GM12878 (cell line): ENCODE measurements at regions not wholly inside any gene's neighbourhood (a gene's known extent, or its start where the extent isn't known, plus 50 kb on each side); places are given as distances from the start of the nearest gene placed in this dataset.

Experiments
- ATAC-seq: fragments of 200-7000 bp; cut with Tn5 transposase; 3 replicates; pipeline ENCODE4 v1.9.1; 2020; ENCODE audit warnings: mild to moderate bottlenecking, moderate library complexity
- BruUV-seq: library from RNA; stranded (reverse); fragments of 400-500 nt; replicated peaks from 2 replicates; lab custom pipeline; 2021; lab: Mats Ljungman, UMichigan
- CTCF ChIA-PET: fragments of 300-600 bp; sonication (Branson Sonifier 250); formaldehyde crosslinking; extraction: SDS; loops from one replicate; lab custom pipeline; 2021; ENCODE audit warnings: inconsistent platforms; lab: Yijun Ruan, JAX
- POLR2A ChIA-PET: fragments of 350-600 bp; formaldehyde crosslinking; extraction: SDS; loops from one replicate; lab custom pipeline; 2021; ENCODE audit warnings: inconsistent platforms; lab: Charles Lee
- RAD21 ChIA-PET: fragments of 300-600 bp; sonication (Branson Sonifier 250); formaldehyde crosslinking; loops from one replicate; lab custom pipeline; 2023; ENCODE audit warnings: antibody characterized with exemption; ENCODE audit not compliant: unreplicated experiment; lab: Charles Lee
- SMC1A ChIA-PET: fragments of 300-600 bp; sonication (Branson Sonifier 250); formaldehyde crosslinking; loops from one replicate; lab custom pipeline; 2023; ENCODE audit not compliant: unreplicated experiment, uncharacterized antibody; lab: Charles Lee
- DNase-seq: peaks from one replicate; pipeline ENCODE4 v3.0.0-alpha.2; 2011; ENCODE audit warnings: low read depth, low spot score
- FAIRE-seq: peaks from 3 replicates; lab custom pipeline; 2011; peaks lifted over from hg19 to GRCh38; lab: Jason Lieb, UNC
- H2AFZ ChIP-seq: 2 replicates; pipeline ENCODE4 v1.6.0; 2011; ENCODE audit warnings: low read depth, low read length, control low read depth; ENCODE audit not compliant: control insufficient read depth
- H3K27ac ChIP-seq: 2 replicates; pipeline ENCODE4 v1.5.1; 2011; ENCODE audit warnings: control low read depth; ENCODE audit not compliant: control insufficient read depth, insufficient read depth
- H3K27me3 ChIP-seq, 2 experiments: replicated peaks in 1 of 2; 2 replicates each; pipeline versions ENCODE4 v1.6.0 to v1.6.1; 2011; ENCODE audit warnings: low read length in 1 of 2; ENCODE audit not compliant: control insufficient read depth in 2 of 2, insufficient read depth in 2 of 2
- H3K36me3 ChIP-seq, 2 experiments: 2 replicates each; pipeline ENCODE4 v1.5.1; 2011; ENCODE audit warnings: low read length in 1 of 2; ENCODE audit not compliant: control insufficient read depth in 2 of 2, insufficient read depth in 2 of 2
- H3K4me1 ChIP-seq: 2 replicates; pipeline ENCODE4 v1.6.1; 2011; ENCODE audit warnings: mild to moderate bottlenecking, low read length, moderate library complexity, mixed read lengths; ENCODE audit not compliant: control insufficient read depth, insufficient read depth
- H3K4me2 ChIP-seq: 2 replicates; pipeline ENCODE4 v1.6.0; 2011; ENCODE audit warnings: control low read depth; ENCODE audit not compliant: control insufficient read depth, insufficient read depth
- H3K4me3 ChIP-seq: fragments of 200-600 bp; sonication (generic); 2 replicates; pipeline ENCODE4 v1.5.1; 2016
- H3K79me2 ChIP-seq: 2 replicates; pipeline ENCODE4 v1.6.0; 2011; ENCODE audit warnings: low read length; ENCODE audit not compliant: control insufficient read depth, insufficient read depth
- H3K9ac ChIP-seq: 2 replicates; pipeline ENCODE4 v1.8.0; 2011; ENCODE audit warnings: low read length, control low read depth, mixed read lengths; ENCODE audit not compliant: control insufficient read depth, insufficient read depth
- H3K9me3 ChIP-seq: replicated peaks from 3 replicates; pipeline ENCODE4 v1.5.1; 2011; ENCODE audit warnings: mild to moderate bottlenecking, low read length; ENCODE audit not compliant: control insufficient read depth, insufficient read depth
- H4K20me1 ChIP-seq: 2 replicates; pipeline ENCODE4 v1.6.0; 2011; ENCODE audit not compliant: control insufficient read depth, insufficient read depth
- BMI1 ChIP-seq: fragments of 450-650 bp; IDR thresholded peaks from 2 replicates; pipeline ENCODE4 v1.6.1; 2016; ENCODE audit warnings: mild to moderate bottlenecking, moderate library complexity, borderline replicate concordance
- EZH2 ChIP-seq: IDR thresholded peaks from 2 replicates; pipeline ENCODE4 v1.6.1; 2012; ENCODE audit warnings: low read depth, mild to moderate bottlenecking, control low read depth, inconsistent platforms, low read length, borderline replicate concordance; ENCODE audit not compliant: control insufficient read depth
- KDM1A ChIP-seq: fragments of 200-600 bp; sonication (generic); IDR thresholded peaks from 2 replicates; pipeline ENCODE4 v1.6.1; 2016; ENCODE audit warnings: borderline replicate concordance
- NKRF ChIP-seq: fragments of 450-650 bp; conservative IDR thresholded peaks from 2 replicates; pipeline ENCODE4 v1.6.1; 2017; ENCODE audit warnings: mild to moderate bottlenecking, moderate library complexity
- SMARCA5 ChIP-seq: fragments of 450-650 bp; IDR thresholded peaks from 2 replicates; pipeline ENCODE4 v1.6.1; 2017; ENCODE audit warnings: mild to moderate bottlenecking
- ZNF24 ChIP-seq: fragments of 450-650 bp; IDR thresholded peaks from 2 replicates; pipeline ENCODE4 v1.6.1; 2017; ENCODE audit warnings: antibody characterized with exemption, mild to moderate bottlenecking
- WGBS: methylation state at CpG from one replicate; pipeline ENCODE4 v1.1.6; 2016; ENCODE audit warnings: low lambda C conversion rate; ENCODE audit not compliant: insufficient replicate concordance, insufficient coverage; ENCODE audit errors: missing lambda C conversion rate; 5-methylcytosine and 5-hydroxymethylcytosine counted together
- in situ Hi-C: fragments of 300-500 bp; cut with MboI; formaldehyde crosslinking; loops from 9 replicates; pipeline ENCODE4 v1.14.3; 2018; ENCODE audit warnings: mixed read lengths
- intact Hi-C: fragments of 100-400 bp; cut with micrococcal nuclease; formaldehyde crosslinking; loops from one replicate; pipeline ENCODE4 v1.14.2; 2022; ENCODE audit not compliant: unreplicated experiment
- TF ChIP-seq, protein P1 (sequence below): fragments of 450-650 bp; IDR thresholded peaks from 2 replicates; pipeline ENCODE4 v1.6.1; 2017; ENCODE audit warnings: mild to moderate bottlenecking

GRCh38 chr7:106566196-106566595 is 94.8 kb downstream of the CCDC71L start:
- no peak for ATAC-seq
- WGBS, result 71% methylated on average over 6 of the region's 6 CpGs

More at GRCh38 chr7:106566196-106566595, 94.8 kb downstream of the CCDC71L start:
- H3K9me3 ChIP-seq, result no peaks in the 10 kb centered on the region
- H3K9ac ChIP-seq, result no peak overlapping the region
- ChIA-PET SMC1A (interaction anchor here (1.0 kb wide), 1 partner anchor 23 kb away, joined by 3 read pairs; no protein-coding TSS in a partner anchor), POLR2A (interaction anchor here (0.6 kb wide), 1 partner anchor 77 kb away, joined by 3 read pairs; no protein-coding TSS in a partner anchor), CTCF (no interaction called here), RAD21 (no interaction called here)
- H3K4me2 ChIP-seq, result no peak overlapping the region
- no peaks in the 10 kb centered on the region for H3K27me3 ChIP-seq
- no peak overlapping the region for H3K27ac ChIP-seq
- H3K36me3 ChIP-seq, result no peaks in the 10 kb centered on the region
- H3K79me2 ChIP-seq, result no peaks in the 10 kb centered on the region
- H2AFZ ChIP-seq, result no peak overlapping the region
- TF ChIP-seq ZNF24 (no peak), EZH2 (no peak), KDM1A (no peak), NKRF (no peak), SMARCA5 (no peak), BMI1 (no peak)
- TF ChIP-seq, protein P1, sequence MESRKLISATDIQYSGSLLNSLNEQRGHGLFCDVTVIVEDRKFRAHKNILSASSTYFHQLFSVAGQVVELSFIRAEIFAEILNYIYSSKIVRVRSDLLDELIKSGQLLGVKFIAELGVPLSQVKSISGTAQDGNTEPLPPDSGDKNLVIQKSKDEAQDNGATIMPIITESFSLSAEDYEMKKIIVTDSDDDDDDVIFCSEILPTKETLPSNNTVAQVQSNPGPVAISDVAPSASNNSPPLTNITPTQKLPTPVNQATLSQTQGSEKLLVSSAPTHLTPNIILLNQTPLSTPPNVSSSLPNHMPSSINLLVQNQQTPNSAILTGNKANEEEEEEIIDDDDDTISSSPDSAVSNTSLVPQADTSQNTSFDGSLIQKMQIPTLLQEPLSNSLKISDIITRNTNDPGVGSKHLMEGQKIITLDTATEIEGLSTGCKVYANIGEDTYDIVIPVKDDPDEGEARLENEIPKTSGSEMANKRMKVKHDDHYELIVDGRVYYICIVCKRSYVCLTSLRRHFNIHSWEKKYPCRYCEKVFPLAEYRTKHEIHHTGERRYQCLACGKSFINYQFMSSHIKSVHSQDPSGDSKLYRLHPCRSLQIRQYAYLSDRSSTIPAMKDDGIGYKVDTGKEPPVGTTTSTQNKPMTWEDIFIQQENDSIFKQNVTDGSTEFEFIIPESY, result no peak
- intact Hi-C loops (no loop called here), in situ Hi-C loops (no loop called here)
- no peaks in the 10 kb centered on the region for H4K20me1 ChIP-seq
- peaks cover 6% of the 10 kb centered on the region; the same call in 1 of the 2 replicates for H3K4me1 ChIP-seq
- no TSS peak for BruUV-seq
- DNase-seq (no peak), FAIRE-seq (no peak)
- H3K4me3 ChIP-seq, result no peak overlapping the region
